Spinal cord (tissue), 9 donors: ENCODE measurements at regions not wholly inside any gene's neighbourhood (a gene's known extent, or its start where the extent isn't known, plus 50 kb on each side); places are given as distances from the start of the nearest gene placed in this dataset.
A peak's percentile ranks its signal among the peaks of the same experiment; 100 is the strongest.

Experiments used
- DNase-seq, 6 donors: peaks; one replicate each; pipeline versions ENCODE4 v3.0.0 to v3.0.0-alpha.2; 2013 to 2015; ENCODE audit warnings: low spot score in 6 of 6, low read depth in 4 of 6
- H3K27ac ChIP-seq: one replicate; pipeline ENCODE4 v1.5.1; 2013; ENCODE audit warnings: low read depth, low read length, control low read depth
- H3K27me3 ChIP-seq: one replicate; pipeline ENCODE4 v1.6.1; 2013; ENCODE audit warnings: low read length; ENCODE audit not compliant: control insufficient read depth, insufficient read depth
- H3K36me3 ChIP-seq: one replicate; pipeline ENCODE4 v1.6.1; 2013; ENCODE audit warnings: low read length; ENCODE audit not compliant: control insufficient read depth, insufficient read depth
- H3K4me1 ChIP-seq: one replicate; pipeline ENCODE4 v1.6.1; 2013; ENCODE audit warnings: low read length; ENCODE audit not compliant: control insufficient read depth, insufficient read depth
- H3K4me3 ChIP-seq: one replicate; pipeline ENCODE4 v1.5.1; 2013; ENCODE audit warnings: low read depth, low read length, control low read depth
- H3K9me3 ChIP-seq: one replicate; pipeline ENCODE4 v1.6.1; 2013; ENCODE audit warnings: low read length; ENCODE audit not compliant: control insufficient read depth, insufficient read depth
- WGBS: methylation state at CpG from one replicate; pipeline ENCODE4 v1.1.5; 2013; ENCODE audit warnings: missing lambda C conversion rate; ENCODE audit not compliant: insufficient coverage; 5-methylcytosine and 5-hydroxymethylcytosine counted together
- donor health status: healthy.

DNA sequence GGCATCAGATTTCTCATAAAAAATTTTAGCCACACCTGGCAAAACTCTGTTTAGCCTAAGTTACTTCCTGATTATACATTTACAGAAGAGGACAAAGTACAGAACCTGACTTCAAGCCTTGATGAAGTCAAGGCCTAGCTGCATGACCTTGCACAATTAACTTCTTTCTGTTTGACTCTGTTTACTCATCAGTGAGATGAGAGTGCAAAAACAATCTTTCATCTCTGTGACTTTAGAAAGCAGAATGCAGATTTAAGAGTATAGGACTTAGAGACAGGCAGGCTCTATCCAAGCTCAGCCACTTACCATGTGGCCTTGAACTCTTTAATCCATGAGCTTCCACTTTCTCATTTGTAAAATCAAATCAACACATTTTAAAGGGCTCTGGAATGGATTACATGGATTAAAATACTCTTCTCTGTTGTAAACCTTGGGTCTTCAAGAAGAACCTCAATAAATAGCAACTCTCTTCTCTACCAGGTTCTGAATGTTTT lies 1178.9 kb downstream of the FLRT2 start:
- no peak overlapping the region for H3K27ac ChIP-seq
- no peak overlapping the region for H3K4me3 ChIP-seq
- H3K36me3 ChIP-seq: no peaks in the 10 kb centered on the region
- DNase-seq: no peak
- H3K27me3 ChIP-seq: no peaks in the 10 kb centered on the region
- H3K9me3 ChIP-seq: no peaks in the 10 kb centered on the region
- H3K4me1 ChIP-seq: no peaks in the 10 kb centered on the region

DNA sequence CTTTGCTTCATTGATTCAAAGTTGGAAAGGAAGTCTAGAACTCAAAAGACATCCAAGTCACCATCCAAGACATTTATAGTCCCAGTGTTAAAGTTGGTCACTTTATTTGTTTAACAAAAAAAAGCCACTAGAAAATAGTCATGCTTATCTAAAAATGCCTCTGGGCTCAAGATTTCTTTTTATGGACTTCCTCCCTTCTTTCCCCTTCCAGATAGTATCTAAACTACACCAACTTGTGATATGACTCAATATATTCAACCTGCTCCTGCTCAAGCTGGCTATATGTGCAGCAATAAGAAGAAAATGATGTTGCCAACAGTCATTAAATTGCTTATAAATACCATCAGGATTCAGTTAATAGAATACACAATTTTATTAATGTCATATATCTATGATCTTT lies 1177.1 kb downstream of the FLRT2 start:
- H3K36me3 ChIP-seq: no peaks in the 10 kb centered on the region
- H3K27ac ChIP-seq: no peak overlapping the region
- H3K4me3 ChIP-seq: no peak overlapping the region
- no peaks in the 10 kb centered on the region for H3K9me3 ChIP-seq
- no peak for DNase-seq
- no peaks in the 10 kb centered on the region for H3K4me1 ChIP-seq
- no peaks in the 10 kb centered on the region for H3K27me3 ChIP-seq

- peak in 1 of 6 donors; percentile 2 for DNase-seq
- no peaks in the 10 kb centered on the region for H3K9me3 ChIP-seq
- no peaks in the 10 kb centered on the region for H3K4me1 ChIP-seq
- no peak overlapping the region for H3K27ac ChIP-seq
- no peaks in the 10 kb centered on the region for H3K27me3 ChIP-seq
- no peak overlapping the region for H3K4me3 ChIP-seq
- H3K36me3 ChIP-seq: no peaks in the 10 kb centered on the region
- no CpG with 5 or more reads among the region's 1 CpG for WGBS
These were observed 1153.6 kb downstream of the FLRT2 start for GRCh38 chr14:86683561-86683960.

DNA sequence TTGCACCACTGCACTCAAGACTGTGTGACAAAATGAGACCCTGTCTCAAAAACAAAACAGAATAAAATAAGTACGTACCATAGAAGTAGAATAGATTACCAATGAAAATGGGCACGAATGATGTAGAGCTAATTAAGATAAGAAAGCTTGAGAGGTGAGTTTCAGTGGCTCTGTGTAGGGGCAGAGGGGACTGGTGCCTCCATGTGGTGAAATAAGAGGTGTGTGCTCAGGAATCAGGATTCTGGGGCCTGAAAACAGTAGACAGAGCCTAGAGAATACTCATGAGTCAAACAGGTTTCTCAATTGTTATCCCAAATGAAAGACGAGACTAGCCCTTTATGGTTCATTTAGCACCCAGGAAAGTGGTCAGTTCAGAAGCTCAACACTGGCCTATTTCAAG lies 1145.1 kb downstream of the FLRT2 start:
- Histone ChIP-seq H3K4me1 (no peaks in the 10 kb centered on the region), H3K36me3 (no peaks in the 10 kb centered on the region), H3K4me3 (no peak overlapping the region), H3K27me3 (no peaks in the 10 kb centered on the region), H3K9me3 (no peaks in the 10 kb centered on the region), H3K27ac (no peak overlapping the region)
- no peak for DNase-seq
- WGBS: 63% methylated on average over 2 of the region's 3 CpGs

- Histone ChIP-seq H3K36me3 (no peaks in the 10 kb centered on the region), H3K27me3 (no peaks in the 10 kb centered on the region), H3K4me3 (no peak overlapping the region), H3K9me3 (no peaks in the 10 kb centered on the region), H3K4me1 (no peaks in the 10 kb centered on the region), H3K27ac (no peak overlapping the region)
- no peak for DNase-seq
These were observed 1143.6 kb downstream of the FLRT2 start for GRCh38 chr14:86673523-86673969.

DNA sequence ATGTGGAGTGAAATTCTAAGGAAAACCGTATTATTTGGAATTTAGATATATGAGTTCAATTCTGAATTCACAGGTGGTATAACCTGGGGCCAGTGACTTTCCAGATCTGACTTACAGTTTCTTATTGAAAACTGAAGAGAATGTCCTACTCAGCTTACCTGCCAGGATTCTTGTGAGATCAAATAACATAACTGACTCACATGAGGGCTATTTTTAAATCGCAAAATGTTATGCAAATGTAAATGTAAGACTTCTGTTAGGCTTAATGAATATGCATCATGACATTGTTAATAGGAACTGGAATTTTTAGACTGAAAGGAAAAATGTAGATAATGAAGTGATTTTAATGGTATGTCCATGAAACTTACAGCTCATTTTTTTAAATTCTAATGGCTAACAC lies 1142.1 kb downstream of the FLRT2 start:
- H3K4me1 ChIP-seq: no peaks in the 10 kb centered on the region

DNA sequence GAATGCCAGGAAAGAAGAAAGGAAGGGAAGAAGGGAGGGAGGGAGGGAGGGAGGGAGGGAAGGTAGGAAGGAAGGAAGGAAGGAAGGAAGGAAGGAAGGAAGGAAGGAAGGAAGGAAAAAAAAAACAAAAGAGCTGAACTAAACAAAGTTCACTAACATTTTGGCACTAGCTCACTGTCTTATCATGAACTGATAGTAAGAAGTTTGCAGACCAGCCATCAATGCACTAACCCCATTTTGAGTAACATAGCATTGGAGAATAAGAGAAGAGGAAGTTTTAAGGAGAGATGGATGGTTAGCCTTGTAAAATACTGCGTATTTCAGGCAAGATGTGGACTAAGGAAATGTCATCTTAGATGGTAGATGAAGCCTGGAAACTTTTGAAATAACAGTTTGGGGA lies 1136.0 kb downstream of the FLRT2 start:
- Histone ChIP-seq H3K36me3 (no peaks in the 10 kb centered on the region), H3K4me1 (no peaks in the 10 kb centered on the region), H3K4me3 (no peak overlapping the region), H3K27ac (no peak overlapping the region), H3K9me3 (no peaks in the 10 kb centered on the region), H3K27me3 (no peaks in the 10 kb centered on the region)
- WGBS: 100% methylated on average over 1 of the region's 1 CpG
- DNase-seq: no peak

More for the DNA sequence above, 1142.1 kb downstream of the FLRT2 start:
- Histone ChIP-seq H3K9me3 (no peaks in the 10 kb centered on the region), H3K27me3 (no peaks in the 10 kb centered on the region), H3K27ac (no peak overlapping the region), H3K4me3 (no peak overlapping the region), H3K36me3 (no peaks in the 10 kb centered on the region)
- no CpG with 5 or more reads among the region's 2 CpGs for WGBS
- no peak for DNase-seq

- no peaks in the 10 kb centered on the region for H3K36me3 ChIP-seq
- DNase-seq: no peak
- H3K27ac ChIP-seq: no peak overlapping the region
- H3K4me1 ChIP-seq: no peaks in the 10 kb centered on the region
- H3K4me3 ChIP-seq: no peak overlapping the region
- no peaks in the 10 kb centered on the region for H3K9me3 ChIP-seq
- H3K27me3 ChIP-seq: no peaks in the 10 kb centered on the region
- WGBS: no CpG with 5 or more reads among the region's 3 CpGs
These were observed 1132.4 kb downstream of the FLRT2 start for GRCh38 chr14:86662334-86662733.

- Histone ChIP-seq H3K27me3 (no peaks in the 10 kb centered on the region), H3K9me3 (no peaks in the 10 kb centered on the region), H3K4me1 (no peaks in the 10 kb centered on the region), H3K4me3 (no peak overlapping the region), H3K36me3 (no peaks in the 10 kb centered on the region), H3K27ac (no peak overlapping the region)
- WGBS: 30% methylated on average over 2 of the region's 8 CpGs
- DNase-seq: peak in 3 of 6 donors; percentile 6 to 43 (median 25)
These were observed 1124.7 kb downstream of the FLRT2 start for GRCh38 chr14:86654558-86655184.

DNA sequence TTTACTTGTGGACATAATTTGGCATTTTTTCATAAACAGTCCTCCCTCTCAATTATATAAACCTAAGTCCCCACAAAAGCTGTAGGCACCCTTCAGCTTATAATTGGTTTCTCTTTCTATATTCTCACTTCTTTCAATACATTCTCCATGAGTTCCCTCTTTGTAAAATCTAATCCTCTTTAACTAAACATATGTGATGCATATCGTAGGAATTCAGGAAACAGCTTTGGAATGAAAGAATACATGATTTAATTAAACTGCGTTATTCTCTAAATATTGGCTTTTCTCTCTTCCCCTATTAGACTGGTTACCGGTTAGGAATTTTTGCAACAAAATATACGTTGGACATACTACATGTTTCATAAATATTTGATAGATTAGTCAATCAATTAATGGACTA lies 1122.6 kb downstream of the FLRT2 start:
- DNase-seq: no peak
- no peak overlapping the region for H3K4me3 ChIP-seq
- H3K4me1 ChIP-seq: no peaks in the 10 kb centered on the region
- H3K36me3 ChIP-seq: no peaks in the 10 kb centered on the region
- H3K27ac ChIP-seq: no peak overlapping the region
- H3K9me3 ChIP-seq: no peaks in the 10 kb centered on the region
- H3K27me3 ChIP-seq: no peaks in the 10 kb centered on the region
- no CpG with 5 or more reads among the region's 4 CpGs for WGBS
